ENCODE measurements at regions not wholly inside any gene's neighbourhood (a gene's known extent, or its start where the extent isn't known, plus 50 kb on each side); places are given as distances from the start of the nearest gene placed in this dataset.
A peak's percentile ranks its signal among the peaks of the same experiment; 100 is the strongest.

GRCh38 chr1:94298861-94299260, 61.5 kb upstream of the ARHGAP29 start (continued):
- TF ChIP-seq ZBTB33 (IDR thresholded peaks at IDR 0.05; ENCODE audit: extremely low read depth, insufficient replicate concordance, low read length) (no peak), CBX3 (IDR thresholded peaks at IDR 0.05; ENCODE audit: low read depth) (no peak), RAD21 (IDR thresholded peaks at IDR 0.05; ENCODE audit: low read depth) (0 out of 2 replicates have a peak, but pooled peaks have one; percentile 1), ELF1 (IDR thresholded peaks at IDR 0.05; ENCODE audit: borderline replicate concordance, low read depth) (no peak), POLR2AphosphoS5 (IDR thresholded peaks at IDR 0.05; ENCODE audit: low read depth, low read length) (no peak)

- no TSS peak for BruUV-seq (replicated peaks)
- Histone ChIP-seq H3K9me3 (ENCODE audit: control insufficient read depth in 1 of 2, insufficient read depth in 1 of 2, low read depth in 1 of 2, low read length in 2 of 2) (no peaks in the 10 kb centered on the region; a peak in 1 of 4 replicates), H3K79me2 (ENCODE audit: insufficient read depth, low read length) (no peaks in the 10 kb centered on the region), H3K4me3 (replicated peaks in 1 of 2; ENCODE audit: low read depth in 1 of 2, low read length in 2 of 2) (no peak overlapping the region), H4K20me1 (ENCODE audit: insufficient read depth) (no peaks in the 10 kb centered on the region), H3K36me3 (ENCODE audit: control insufficient read depth in 1 of 2, insufficient read depth in 2 of 2, low read length in 2 of 2) (no peaks in the 10 kb centered on the region), H3K27me3 (ENCODE audit: insufficient read depth, low read length) (no peaks in the 10 kb centered on the region), H3K4me2 (ENCODE audit: low read length) (no peak overlapping the region), H3K4me1 (ENCODE audit: control insufficient read depth in 1 of 2, insufficient read depth in 2 of 2, low read length in 2 of 2) (peaks cover 26 to 67% of the 10 kb centered on the region in 2 experiments), H3K9me2 (ENCODE audit: insufficient read depth) (no peaks in the 10 kb centered on the region), H2AFZ (ENCODE audit: low read depth, low read length, poor library complexity, severe bottlenecking) (no peak overlapping the region), H3K27ac (ENCODE audit: low read depth, low read length) (no peak overlapping the region), H3K9ac (ENCODE audit: low read length) (no peak overlapping the region)
- TF ChIP-seq MAX (IDR thresholded peaks at IDR 0.05) (no peak), CBX3 (IDR thresholded peaks at IDR 0.05; ENCODE audit: low read depth) (no peak), RAD21 (IDR thresholded peaks at IDR 0.05; ENCODE audit: low read depth) (no peak), CTCF (IDR thresholded peaks at IDR 0.05 in 2 of 3, conservative IDR thresholded peaks at IDR 0.05 in 1 of 3; ENCODE audit: borderline replicate concordance in 1 of 3, insufficient read depth in 1 of 3, low read depth in 2 of 3, low read length in 2 of 3) (no peak), ELF1 (IDR thresholded peaks at IDR 0.05; ENCODE audit: borderline replicate concordance, low read depth) (no peak), REST (IDR thresholded peaks at IDR 0.05; ENCODE audit: low read depth) (no peak), SP1 (IDR thresholded peaks at IDR 0.05; ENCODE audit: low read depth) (no peak), ZFX (IDR thresholded peaks at IDR 0.05) (no peak), CEBPB (IDR thresholded peaks at IDR 0.05; ENCODE audit: low read depth) (no peak)
- ChIA-PET RAD21 (ENCODE audit: low non-redundant PET in 1 of 2, low total read pairs in 2 of 2, uncharacterized antibody in 2 of 2, unreplicated experiment in 2 of 2) (no interaction called here), CTCF (no interaction called here), POLR2A (interaction anchor here (6.7 kb wide), 1 partner anchor 11 kb away, joined by 42 read pairs; no protein-coding TSS in a partner anchor)
- DNase-seq (ENCODE audit: low read depth, low spot score) (no peak), ATAC-seq (no peak)
- intact Hi-C loops (cut with micrococcal nuclease), result no loop called here
Measured at GRCh38 chr1:94296018-94296417, 58.6 kb upstream of the ARHGAP29 start.

Measured in HCT116 (cell line).